ENCODE measurements at regions not wholly inside any gene's neighbourhood (a gene's known extent, or its start where the extent isn't known, plus 50 kb on each side); places are given as distances from the start of the nearest gene placed in this dataset.

DNA sequence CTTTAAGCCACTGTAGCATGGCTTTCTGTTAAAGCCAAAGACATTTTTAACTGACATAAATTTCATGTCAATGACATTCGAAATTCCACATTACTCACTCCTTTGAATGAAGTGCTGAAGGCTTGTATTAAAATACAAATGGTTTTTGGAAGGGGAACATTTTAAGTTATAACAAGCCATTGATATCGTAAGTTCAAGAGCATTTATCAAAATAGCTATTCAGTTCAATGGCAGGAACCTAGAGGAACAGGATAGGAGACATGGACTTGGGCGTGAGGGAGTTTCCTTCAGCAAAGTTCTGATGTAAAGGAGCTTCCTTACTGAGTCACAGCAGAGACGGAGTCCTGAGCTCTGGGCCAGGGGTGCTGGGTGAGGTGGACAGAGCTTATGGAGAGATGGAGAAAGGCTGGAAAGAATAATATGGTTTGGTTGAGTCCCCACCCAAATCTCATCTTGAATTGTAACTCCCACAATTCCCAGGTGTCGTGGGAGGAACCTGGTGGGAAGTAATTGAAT, 631.8 kb downstream of the BNC2 start:
- TF ChIP-seq CTCF (conservative IDR thresholded peaks at IDR 0.05), result no peak
- peaks cover 14% of the 10 kb centered on the region for H3K9me3 Mint-ChIP-seq
- peaks cover 7% of the 10 kb centered on the region for H3K27me3 Mint-ChIP-seq
- DNase-seq (ENCODE audit: extremely low spot score, unreplicated experiment), result no peak
- H3K36me3 Mint-ChIP-seq, result no peaks in the 10 kb centered on the region
- H3K27ac Mint-ChIP-seq, result no peak overlapping the region
- peaks cover 26% of the 10 kb centered on the region for H3K4me1 Mint-ChIP-seq (ENCODE audit: unreplicated experiment)
- no peak overlapping the region for H3K4me3 Mint-ChIP-seq

DNA sequence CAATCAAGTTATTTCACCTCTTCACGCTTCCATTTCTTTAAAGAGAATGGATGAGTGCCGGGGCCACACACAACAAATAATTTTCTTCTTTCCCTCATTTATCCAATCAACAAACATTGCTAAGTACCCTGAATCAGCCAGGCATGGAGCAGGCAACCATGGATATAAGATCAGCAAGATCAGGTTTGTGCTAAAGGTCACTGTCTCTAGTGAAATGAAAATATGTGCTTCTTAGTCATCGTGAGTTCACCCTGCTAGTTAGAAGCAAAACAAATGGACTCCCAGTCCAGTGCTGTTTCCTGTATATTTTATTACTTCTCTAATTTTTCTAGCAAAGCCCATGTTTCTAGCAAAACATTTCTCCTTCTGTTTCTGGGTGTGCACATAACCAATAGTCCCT, 629.2 kb downstream of the BNC2 start:
- Mint-ChIP-seq H3K4me3 (no peak overlapping the region), H3K27ac (no peak overlapping the region), H3K4me1 (ENCODE audit: unreplicated experiment) (peaks cover 39% of the 10 kb centered on the region), H3K9me3 (peaks cover 8% of the 10 kb centered on the region), H3K36me3 (no peaks in the 10 kb centered on the region), H3K27me3 (peaks cover 3% of the 10 kb centered on the region)
- TF ChIP-seq CTCF (conservative IDR thresholded peaks at IDR 0.05), result no peak
- DNase-seq (ENCODE audit: extremely low spot score, unreplicated experiment), result no peak

DNA sequence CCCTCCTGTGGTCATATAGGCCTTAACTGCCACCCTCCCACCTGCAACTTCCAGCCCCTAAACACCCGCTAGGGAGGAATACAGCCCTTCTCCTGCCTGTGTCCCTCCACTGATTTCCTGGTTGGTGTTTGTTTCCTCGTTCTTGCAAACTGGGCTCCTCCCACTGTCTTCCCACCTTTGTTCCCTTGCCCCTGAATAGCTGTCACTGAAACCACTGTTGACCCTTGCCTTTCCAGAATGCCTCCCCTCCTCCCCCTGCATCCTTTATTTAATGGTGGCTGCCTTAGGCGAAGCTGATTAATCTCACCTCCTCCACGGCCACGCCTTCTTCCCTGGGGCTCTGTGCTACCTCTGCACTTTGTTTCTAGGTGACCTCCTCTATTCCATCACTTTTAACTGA, 626.7 kb downstream of the BNC2 start:
- Mint-ChIP-seq H3K27me3 (peaks cover under 1% of the 10 kb centered on the region), H3K27ac (peak overlapping the region; percentile 39), H3K36me3 (peaks cover 1% of the 10 kb centered on the region), H3K4me1 (ENCODE audit: unreplicated experiment) (peaks cover 28% of the 10 kb centered on the region), H3K9me3 (peaks cover 3% of the 10 kb centered on the region), H3K4me3 (peak overlapping the region; percentile 9)
- DNase-seq (ENCODE audit: extremely low spot score, unreplicated experiment), result no peak
- TF ChIP-seq CTCF (conservative IDR thresholded peaks at IDR 0.05), result no peak

DNA sequence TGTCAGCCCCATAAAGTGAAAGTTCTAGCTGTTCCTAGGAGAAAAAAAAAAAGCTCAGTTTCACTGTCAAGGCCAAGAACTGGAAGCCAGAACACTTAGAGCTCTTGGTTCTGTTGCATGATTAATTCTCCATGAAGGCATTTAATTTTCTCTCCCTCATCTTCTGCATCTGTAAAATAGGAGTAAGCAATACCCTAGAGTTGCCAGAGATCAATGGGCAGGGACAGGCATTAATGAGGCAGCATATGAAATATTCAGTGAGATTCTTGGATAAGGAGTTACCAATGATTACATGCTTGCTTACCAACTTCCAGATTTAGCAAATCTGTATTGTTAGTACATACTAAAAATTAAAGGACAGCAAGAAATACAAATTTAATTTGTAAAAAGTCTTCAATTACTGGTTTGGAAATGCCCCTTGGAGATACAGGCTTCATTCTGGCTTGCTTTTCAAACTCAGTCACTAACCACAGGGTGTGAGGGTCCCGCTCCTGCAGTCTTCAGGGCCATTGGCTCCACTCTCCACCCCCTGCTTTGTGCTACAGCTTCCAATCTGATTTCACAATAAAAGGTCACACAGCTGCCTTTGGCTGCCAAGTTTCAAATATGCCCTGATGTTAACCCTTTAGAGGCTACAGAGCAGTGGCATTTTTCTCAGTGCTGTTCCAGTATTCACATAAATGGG, 624.6 kb downstream of the BNC2 start:
- peaks cover 34% of the 10 kb centered on the region for H3K4me1 Mint-ChIP-seq (ENCODE audit: unreplicated experiment)
- no peaks in the 10 kb centered on the region for H3K27me3 Mint-ChIP-seq
- no peak overlapping the region for H3K4me3 Mint-ChIP-seq
- DNase-seq (ENCODE audit: extremely low spot score, unreplicated experiment), result no peak
- H3K36me3 Mint-ChIP-seq, result peaks cover 4% of the 10 kb centered on the region
- H3K9me3 Mint-ChIP-seq, result peaks cover 9% of the 10 kb centered on the region
- no peak for TF ChIP-seq CTCF (conservative IDR thresholded peaks at IDR 0.05)
- no peak overlapping the region for H3K27ac Mint-ChIP-seq

- Mint-ChIP-seq H3K27ac (no peak overlapping the region), H3K4me3 (no peak overlapping the region), H3K36me3 (peaks cover 4% of the 10 kb centered on the region), H3K27me3 (no peaks in the 10 kb centered on the region), H3K9me3 (peaks cover 10% of the 10 kb centered on the region), H3K4me1 (ENCODE audit: unreplicated experiment) (peaks cover 28% of the 10 kb centered on the region)
- no peak for TF ChIP-seq CTCF (conservative IDR thresholded peaks at IDR 0.05)
- DNase-seq (ENCODE audit: extremely low spot score, unreplicated experiment), result no peak
Observed at GRCh38 chr9:16246785-16247184, 623.7 kb downstream of the BNC2 start.
